ENCODE measurements at regions not wholly inside any gene's neighbourhood (a gene's known extent, or its start where the extent isn't known, plus 50 kb on each side); places are given as distances from the start of the nearest gene placed in this dataset.
"Not testable (repeated sequence)": the region's sequence is repeated elsewhere in the genome, so short reads cannot be mapped to it uniquely, and the experiment has no call there.

DNA sequence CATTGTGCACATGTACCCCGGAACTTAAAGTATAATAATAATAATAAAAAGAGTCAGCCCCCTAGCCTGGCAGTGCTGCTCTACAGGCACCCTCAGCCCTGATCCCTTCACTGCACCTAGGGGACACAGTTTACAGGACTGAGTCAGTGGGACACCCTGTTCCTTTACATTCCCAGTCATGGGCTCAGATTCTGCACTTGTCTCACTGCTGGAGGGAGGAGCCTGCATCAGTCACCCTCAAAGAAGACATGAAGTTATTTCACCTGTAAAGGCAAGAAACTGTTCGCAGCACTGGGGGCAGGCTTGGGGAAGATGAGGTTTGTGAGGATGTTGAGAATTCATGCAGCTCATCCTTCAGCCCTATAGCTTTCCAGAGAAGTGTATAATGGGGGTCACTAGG is 50.7 kb upstream of the VPREB1 start:
- no peak for DNase-seq (ENCODE audit: low read depth)

DNA sequence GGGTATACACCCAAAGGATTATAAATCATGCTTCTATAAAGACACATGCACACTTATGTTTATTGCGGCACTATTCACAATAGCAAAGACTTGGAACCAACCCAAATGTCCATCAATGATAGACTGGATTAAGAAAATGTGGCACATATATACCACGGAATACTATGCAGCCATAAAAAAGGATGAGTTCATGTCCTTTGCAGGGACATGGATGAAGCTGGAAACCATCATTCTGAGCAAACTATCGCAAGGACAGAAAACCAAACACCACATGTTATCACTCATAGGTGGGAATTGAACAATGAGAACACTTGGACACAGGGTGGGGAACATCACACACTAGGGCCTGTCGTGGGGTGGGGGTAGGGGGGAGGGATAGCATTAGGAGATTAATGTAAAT is 51.1 kb upstream of the VPREB1 start:
- not testable (repeated sequence) for DNase-seq (ENCODE audit: low read depth)

DNA sequence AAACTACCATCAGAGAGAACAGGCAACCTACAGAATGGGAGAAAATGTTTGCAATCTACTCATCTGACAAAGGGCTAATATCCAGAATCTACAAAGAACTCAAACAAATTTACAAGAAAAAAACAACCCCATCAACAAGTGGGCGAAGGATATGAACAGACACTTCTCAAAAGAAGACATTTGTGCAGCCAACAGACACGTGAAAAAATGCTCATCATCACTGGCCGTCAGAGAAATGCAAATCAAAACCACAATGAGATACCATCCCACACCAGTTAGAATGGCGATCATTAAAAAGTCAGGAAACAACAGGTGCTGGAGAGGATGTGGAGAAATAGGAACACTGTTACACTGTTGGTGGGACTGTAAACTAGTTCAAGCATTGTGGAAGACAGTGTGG is 51.6 kb upstream of the VPREB1 start:
- not testable (repeated sequence) for DNase-seq (ENCODE audit: low read depth)

DNA sequence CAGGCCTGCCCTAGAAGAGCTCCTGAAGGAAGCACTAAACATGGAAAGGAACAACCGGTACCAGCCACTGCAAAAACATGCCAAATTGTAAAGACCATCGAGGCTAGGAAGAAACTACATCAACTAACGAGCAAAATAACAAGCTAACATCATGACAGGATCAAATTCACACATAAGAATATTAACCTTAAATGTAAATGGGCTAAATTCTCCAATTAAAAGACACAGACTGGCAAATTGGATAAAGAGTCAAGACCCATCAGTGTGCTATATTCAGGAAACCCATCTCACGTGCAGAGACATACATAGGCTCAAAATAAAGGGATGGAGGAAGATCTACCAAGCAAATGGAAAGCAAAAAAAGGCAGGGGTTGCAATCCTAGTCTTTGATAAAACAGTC is 54.8 kb upstream of the VPREB1 start:
- DNase-seq (ENCODE audit: low read depth) = not testable (repeated sequence)

DNA sequence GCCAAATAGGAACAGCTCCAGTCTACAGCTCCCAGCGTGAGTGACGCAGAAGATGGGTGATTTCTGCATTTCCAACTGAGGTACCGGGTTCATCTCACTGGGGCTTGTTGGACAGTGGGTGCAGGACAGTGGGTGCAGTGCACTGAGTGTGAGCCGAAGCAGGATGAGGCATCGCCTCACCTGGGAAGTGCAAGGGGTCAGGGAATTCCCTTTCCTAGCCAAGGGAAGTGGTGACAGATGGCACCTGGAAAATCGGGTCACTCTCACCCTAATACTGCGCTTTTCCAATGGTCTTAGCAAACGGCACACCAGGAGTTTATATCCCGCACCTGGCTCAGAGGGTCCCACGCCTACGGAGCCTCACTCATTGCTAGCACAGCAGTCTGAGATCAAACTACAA is 56.7 kb upstream of the VPREB1 start:
- not testable (repeated sequence) for DNase-seq (ENCODE audit: low read depth)

DNA sequence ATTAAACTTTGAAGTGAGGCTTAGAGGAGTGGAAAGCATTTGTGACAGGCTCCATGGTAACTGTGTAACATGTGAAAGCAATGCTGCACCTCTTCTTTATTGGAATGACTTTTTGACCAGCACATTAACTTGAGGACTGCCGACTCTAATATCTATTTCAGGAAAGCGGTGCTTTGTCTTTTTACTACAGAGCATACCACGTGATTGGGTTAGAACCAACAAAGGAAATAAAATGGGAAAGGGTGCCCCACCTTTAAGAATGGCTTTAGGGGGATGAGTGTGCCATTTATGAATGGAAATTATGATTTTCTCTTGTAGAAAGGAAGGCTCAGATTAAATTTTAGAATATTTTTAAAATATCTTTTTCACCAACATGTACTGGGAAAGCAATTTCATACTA is 57.3 kb upstream of the VPREB1 start:
- DNase-seq (ENCODE audit: low read depth) = no peak

DNA sequence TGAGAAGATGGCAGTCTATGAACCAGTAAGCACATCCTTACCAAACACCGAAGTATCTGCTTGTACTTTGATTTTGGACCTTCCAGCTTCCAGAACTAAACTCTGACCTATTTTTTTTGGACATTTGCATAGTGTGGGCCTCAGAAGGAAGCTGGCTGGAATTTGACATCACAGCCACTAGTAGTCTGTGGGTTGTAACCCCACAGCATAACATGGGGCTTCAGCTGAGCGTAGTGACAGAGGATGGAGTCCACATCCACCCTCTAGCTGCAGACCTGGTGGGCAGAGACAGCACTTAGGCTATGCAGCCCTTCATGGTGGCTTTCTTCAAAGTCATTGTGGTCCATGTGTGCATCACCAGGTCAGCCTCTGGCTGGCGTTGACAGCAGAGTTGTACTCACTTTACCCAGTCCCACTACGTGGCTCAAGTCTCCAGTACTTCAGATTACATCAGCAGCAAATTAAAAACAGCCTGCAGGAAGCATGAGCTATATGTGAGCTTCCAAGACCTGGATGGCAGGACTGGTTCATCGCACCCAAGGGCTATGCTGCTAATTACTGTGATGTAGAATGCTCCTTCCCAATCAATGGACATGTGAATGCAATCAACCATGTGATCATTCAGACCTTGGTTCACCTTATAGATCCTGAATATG is 58.6 kb upstream of the VPREB1 start:
- DNase-seq (ENCODE audit: low read depth) = no peak

DNA sequence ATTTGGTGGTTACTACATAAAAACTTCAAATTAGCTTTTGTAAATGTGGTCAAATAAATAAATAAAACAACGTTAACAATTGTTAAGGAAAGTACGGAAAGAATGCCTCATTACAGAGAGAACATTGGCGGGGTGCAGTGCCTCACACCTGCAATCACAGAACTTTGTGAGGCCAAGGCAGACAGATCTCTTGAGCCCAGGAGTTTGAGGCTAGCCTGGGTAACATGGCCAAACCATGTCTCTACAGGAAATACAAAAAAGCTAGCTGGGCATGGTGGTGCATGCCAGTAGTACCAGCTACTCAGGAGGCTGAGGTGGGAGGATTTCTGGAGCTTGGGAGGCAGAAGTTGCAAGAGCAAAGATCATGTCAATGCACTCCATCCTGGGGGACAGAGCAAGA is 59.4 kb upstream of the VPREB1 start:
- no peak for DNase-seq (ENCODE audit: low read depth)

DNA sequence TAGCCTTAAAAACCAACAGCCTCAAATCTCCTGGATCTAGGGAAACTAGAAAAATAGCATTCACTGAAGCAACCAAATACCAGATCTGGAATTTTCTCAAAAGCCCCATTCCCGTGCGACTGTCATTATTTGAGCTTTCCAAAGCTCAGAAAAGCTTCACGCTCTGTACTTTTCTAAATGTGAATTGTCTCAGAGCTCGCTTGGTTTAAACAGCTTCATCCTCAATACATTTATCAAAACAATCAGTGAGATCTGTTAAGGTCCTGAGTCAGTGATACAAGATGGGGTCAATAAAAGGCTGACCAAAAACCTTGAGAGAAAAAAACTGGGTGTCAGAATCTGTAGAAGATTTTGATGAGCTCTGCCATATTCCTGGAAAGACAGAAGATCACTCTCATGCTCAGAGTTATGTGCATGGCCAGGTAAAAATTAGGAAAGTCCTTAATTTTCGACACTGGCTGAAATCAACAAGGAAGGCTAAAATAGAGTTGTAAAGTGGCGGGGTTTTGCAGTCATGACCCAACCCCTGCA is 60.2 kb upstream of the VPREB1 start:
- DNase-seq (ENCODE audit: low read depth) = no peak

DNA sequence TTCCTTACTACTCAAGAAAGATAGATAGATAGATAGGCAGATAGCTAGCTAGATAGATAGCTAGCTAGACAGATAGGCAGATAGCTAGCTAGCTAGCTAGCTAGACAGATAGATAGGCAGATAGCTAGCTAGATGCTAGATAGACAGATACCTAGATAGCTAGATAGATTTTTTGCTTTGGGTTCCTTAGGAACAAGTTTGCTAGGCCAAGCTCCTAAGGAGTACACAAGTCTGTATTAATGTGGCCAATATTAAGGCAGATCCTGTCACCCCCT is 61.7 kb upstream of the VPREB1 start:
- DNase-seq (ENCODE audit: low read depth) = no peak

DNA sequence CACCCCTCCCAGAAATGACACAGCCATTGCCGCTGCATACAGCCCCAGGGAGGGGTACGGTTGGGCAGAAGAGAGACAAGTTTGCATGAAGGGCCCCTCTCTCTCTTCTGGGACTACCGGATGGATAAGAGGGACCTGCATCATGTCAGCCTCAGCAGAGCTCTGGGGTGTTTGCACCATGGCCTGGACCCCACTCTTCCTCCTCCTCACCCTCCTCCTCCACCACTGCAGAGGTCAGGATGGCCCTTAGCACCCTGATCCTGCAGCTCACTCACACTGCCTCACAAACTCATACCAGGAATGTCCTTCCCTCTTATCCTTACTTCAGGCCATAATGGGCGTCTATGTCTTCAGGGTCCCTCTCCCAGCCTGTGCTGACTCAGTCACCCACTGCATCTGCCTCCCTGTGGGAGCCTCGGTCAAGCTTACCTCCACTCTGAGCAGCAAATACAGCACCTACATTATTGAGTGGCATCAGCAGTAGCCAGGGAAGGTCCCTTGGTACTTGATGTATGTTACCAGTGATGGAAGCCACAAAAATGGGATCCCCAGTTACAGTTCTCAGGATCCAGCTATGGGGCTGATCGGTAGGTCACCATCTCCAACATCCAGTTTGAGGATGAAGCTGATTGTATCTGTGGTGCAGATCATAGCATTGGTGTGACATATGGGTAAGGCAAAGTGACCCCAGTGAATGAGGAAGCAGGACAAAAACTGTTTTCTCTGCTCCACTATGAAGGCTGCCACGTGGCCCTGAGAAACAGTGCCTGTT is 62.2 kb upstream of the VPREB1 start:
- no peak for DNase-seq (ENCODE audit: low read depth)

DNA sequence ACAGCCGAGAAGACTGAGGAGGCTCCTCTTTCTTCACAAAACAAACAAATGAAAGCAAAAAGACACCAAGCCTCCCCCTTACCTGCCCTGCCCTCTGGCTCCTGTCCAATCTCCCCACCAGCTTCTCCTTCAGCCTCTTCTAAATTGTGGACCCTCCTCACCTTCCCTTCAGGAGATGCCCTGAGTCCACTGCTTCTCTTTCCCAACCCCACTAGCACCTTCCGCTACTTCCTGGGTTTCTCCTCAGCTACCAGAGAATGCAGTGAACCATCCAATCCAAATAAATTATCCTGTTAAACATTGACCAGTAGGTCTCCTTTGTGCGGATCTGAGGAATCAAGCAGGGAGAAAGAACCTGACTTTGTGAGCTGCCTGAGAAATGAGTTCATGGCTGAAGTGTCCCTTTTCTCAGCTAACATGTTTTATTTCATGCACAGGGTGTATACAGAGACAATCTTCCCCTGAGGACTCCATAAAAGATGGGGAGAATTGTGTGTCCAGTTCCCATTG is 63.2 kb upstream of the VPREB1 start:
- no peak for DNase-seq (ENCODE audit: low read depth)

DNA sequence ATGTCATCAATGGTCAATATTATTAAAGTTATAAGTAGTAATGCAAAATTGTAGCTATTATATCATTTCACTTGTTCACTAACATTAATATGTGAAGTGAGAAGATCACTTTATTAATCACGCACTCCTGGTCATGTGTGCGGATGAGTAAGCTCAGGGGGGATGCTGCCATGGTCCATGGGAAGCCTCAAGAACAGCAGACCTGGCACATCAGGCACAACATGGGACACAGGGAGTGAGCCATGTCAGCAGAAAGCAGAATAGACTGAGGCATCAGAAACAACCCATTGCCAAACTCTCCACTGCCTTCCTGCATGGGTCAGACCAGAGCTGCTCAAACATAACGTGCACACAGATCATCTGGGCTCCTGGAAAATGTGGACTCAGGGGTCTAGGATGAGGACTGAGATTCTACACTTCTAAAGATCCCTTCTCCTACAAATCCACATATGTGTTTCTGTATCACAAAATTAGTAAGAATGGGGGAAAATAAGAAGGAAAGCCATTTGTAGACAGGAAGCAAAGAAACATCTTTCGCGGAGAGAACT is 63.8 kb upstream of the VPREB1 start:
- no peak for DNase-seq (ENCODE audit: low read depth)

DNA sequence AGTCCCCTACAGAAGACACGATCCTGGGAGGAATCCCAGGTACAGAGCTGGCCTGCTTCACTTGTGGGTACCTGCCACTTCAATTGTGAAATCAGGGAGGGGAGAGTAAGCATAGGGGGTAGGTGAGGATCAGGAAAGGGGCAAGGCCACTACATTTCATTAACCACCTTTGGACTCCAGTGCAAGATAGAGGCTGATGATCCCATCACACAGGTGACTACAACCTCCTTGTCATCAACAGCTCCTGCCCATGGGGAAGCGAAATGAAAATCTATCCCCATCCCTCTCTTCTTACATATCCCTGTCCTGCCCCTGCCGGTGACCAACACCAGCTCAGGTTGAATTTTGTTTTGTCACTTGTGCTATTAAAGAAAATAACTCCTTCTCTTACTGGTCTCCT is 64.7 kb upstream of the VPREB1 start:
- no peak for DNase-seq (ENCODE audit: low read depth)

DNA sequence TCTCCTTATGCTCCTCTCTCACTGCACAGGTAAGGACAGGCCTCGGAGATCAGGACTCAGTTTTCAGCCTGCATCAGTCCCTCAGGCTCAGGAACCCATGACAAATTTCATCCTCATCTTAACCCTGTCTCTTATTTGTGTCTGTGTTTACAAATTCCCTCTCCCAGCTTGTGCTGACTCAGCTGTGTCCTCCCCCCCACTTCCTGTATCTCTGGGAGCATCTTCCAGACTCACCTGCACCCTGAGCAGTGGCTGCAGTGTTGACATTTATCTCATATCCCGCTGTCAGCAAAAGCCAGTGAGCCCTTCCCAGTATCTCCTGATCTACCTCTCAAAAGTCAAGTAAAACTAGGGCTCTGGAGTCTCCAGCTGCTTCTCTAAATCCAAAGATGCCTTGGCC is 65.6 kb upstream of the VPREB1 start:
- no peak for DNase-seq (ENCODE audit: low read depth)

DNA sequence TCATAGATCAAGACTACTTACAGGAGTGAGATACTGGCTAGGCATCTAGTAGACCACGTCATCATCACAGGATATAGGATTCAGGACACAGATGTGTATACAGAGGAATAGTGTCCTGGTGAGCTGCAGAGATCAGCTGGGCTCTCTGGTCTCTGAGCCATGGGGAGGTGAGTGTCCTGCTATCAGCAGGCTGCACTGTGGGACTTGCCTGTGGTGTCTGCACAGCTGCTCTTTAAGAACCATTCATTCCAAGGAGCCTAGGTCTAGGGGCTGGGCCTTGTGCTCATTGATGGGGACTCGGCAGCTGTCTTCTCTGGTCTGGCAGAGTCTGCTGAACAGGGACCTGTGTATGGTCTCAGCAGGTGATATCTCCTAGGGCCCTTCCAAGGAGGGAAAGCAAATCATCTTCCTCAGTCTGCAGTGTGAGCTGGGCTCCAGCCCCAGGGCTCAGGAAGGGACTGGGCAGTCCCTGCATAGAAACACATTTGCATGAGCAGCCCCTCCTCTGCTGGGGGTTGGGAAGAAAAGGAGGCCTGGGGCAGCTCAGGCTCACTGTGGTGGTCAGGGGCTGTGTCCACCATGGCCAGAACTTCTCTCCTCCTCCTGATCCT is 66.1 kb upstream of the VPREB1 start:
- no peak for DNase-seq (ENCODE audit: low read depth)

DNA sequence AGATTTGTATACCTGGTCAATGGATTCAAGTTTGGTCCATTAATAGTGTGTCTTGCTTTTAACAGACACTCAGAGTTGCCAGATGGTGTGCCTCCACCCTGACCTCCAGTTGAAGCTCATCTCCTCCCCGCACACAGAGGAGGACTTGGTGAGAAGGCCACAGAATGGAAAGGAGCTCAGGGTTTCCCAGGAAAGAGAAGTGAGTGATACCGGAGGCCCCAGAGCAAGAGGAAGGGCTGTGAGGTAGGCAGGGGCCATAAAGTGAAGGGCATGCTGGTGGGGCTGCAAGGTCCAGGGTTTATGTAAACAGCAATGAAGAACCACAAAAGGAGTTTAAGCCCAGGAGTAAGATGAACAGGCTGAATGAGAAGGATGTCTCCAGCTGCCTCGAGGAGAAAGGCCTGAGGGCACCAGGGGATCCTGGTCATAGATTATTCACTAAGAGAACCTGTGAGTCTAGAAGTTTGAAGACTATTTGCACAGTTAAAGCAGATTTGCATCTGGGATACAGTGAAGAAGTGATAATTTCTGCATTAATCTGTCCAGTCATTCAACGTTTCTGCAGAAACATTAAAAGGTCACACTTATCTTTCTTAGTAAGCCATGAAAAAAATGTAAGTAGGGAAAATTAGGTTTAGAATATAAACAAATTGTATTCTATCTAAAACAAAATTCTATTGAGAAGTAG is 67.5 kb upstream of the VPREB1 start:
- no peak for DNase-seq (ENCODE audit: low read depth)

DNA sequence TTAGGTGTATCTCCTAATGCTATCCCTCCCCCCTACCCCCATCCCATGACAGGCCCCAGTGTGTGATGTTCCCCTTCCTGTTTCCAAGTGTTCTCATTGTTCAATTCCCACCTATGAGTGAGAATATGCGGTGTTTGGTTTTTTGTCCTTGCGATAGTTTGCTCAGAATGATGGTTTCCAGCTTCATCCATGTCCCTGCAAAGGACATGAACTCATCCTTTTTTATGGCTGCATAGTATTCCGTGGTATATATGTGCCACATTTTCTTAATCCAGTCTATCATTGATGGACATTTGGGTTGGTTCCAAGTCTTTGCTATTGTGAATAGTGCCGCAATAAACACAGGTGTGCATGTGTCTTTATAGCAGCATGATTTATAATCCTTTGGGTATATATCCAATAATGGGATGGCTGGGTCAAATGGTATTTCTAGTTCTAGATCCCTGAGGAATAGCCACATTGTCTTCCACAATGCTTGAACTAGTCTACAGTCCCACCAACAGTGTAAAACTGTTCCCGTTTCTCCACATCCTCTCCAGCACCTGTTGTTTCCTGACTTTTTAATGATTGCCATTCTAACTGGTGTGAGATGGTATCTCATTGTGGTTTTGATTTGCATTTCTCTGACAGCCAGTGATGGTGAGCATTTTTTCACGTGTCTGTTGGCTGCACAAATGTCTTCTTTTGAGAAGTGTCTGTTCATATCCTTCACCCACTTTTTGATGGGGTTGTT is 71.5 kb upstream of the VPREB1 start:
- not testable (repeated sequence) for DNase-seq (ENCODE audit: low read depth)

DNA sequence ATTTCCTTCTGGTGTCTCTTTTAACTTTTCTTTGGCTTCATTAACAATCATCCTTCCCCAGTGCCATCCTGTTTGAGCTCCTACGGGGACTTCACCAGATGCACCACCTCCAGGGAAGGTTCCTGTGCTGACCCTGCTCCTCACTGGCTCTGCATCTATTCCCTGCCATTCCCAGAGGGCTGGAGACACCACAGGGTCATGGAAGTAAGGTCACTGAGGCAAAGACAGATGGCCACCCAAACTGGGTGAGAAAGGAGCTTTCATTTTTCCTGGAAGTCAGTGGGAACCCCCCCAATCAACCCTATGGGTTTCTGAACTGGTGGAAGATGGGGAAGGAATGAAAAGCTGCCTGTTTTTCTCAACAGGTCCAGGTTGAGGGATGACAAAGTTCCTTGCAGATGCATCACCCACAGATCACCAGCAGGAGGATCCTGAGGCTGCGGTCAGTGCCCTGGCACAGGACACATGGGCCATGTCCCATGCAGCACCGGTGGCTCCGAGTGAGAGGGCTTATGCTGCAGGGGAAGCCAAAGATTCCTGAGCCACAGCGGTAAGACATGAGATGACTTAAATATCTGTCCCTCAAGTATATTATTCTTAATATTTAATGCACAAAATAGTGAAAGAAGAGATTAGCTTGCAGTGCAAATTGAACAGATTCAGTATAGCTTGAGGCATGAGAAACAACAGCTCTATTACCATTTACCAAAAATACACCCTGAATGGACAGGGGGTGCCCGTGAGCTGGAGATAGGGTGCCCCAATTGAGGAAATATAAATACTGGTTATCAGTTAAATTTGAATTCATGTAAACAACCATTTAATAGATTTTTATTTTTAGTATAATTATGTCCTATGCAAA is 73.0 kb upstream of the VPREB1 start:
- no peak for DNase-seq (ENCODE audit: low read depth)

DNA sequence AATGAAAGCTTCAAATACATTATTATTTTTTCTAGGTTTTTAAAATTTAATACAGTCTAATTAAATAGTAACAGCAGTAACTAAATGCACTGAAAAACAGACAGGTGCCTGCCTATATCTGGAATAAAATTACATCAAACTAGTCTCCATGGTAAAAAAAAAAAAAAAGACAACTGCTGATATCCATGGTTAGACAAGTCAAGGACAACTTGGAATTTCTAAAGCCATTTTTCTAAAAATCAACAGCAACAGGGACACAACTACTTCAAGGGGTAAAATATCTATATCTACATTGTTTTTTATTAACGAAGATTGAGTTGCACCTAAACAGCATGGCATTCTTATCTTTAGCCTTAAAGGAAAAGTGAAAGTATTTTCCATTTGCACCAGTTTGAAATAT is 74.7 kb upstream of the VPREB1 start:
- no peak for DNase-seq (ENCODE audit: low read depth)

Data from activated T-cell treated with anti-CD3 and anti-CD28 coated beads for 24 hours (primary cell).